SK-N-SH (cell line): ENCODE measurements at regions not wholly inside any gene's neighbourhood (a gene's known extent, or its start where the extent isn't known, plus 50 kb on each side); places are given as distances from the start of the nearest gene placed in this dataset.

Experiments
- CTCF ChIA-PET: fragments of 300-600, 350-600 bp; formaldehyde crosslinking; extraction: SDS; loops from one replicate; lab custom pipeline; 2021; lab: Yijun Ruan, JAX
- POLR2A ChIA-PET: fragments of 350-600 bp; sonication (Branson Sonifier 250); formaldehyde crosslinking; extraction: SDS; loops from one replicate; lab custom pipeline; 2020; ENCODE audit warnings: antibody characterized with exemption, inconsistent platforms; lab: Yijun Ruan, JAX
- DNase-seq: peaks from one replicate; pipeline ENCODE4 v3.0.0; 2012
- H2AFZ ChIP-seq: fragments of 200-600 bp; sonication (generic); 2 replicates; pipeline ENCODE4 v1.8.1; 2016; ENCODE audit warnings: antibody characterized with exemption, mild to moderate bottlenecking, low read depth
- H3F3A ChIP-seq: fragments of 200-600 bp; sonication (generic); replicated peaks from 2 replicates; pipeline ENCODE3; 2016; ENCODE audit warnings: antibody characterized with exemption, mild to moderate bottlenecking; ENCODE audit not compliant: insufficient read depth
- H3K27ac ChIP-seq, 2 experiments: fragments of 200-500 bp in 1 of 2; fragments of 200-600 bp in 1 of 2; sonication (Bioruptor generic) in 1 of 2; sonication (generic), shearing (Covaris generic) in 1 of 2; 2 replicates each; pipeline versions ENCODE4 v1.5.1 to v1.6.1; 2014 to 2016; ENCODE audit warnings: low read depth in 2 of 2, inconsistent platforms in 1 of 2, low read length in 1 of 2, mild to moderate bottlenecking in 1 of 2, mixed read lengths in 1 of 2
- H3K27me3 ChIP-seq: fragments of 200-600 bp; sonication (generic), shearing (Covaris generic); 2 replicates; pipeline ENCODE4 v1.6.1; 2016; ENCODE audit warnings: mixed run types; ENCODE audit not compliant: insufficient read depth
- H3K36me3 ChIP-seq, 2 experiments: fragments of 200-500 bp in 1 of 2; fragments of 200-600 bp in 1 of 2; sonication (Bioruptor generic) in 1 of 2; sonication (generic) in 1 of 2; replicated peaks in 1 of 2; 2 replicates each; pipeline versions ENCODE3 to v1.5.1; 2014 to 2016; ENCODE audit warnings: low read length in 1 of 2, mild to moderate bottlenecking in 1 of 2; ENCODE audit not compliant: insufficient read depth in 2 of 2, control insufficient read depth in 1 of 2
- H3K4me1 ChIP-seq, 2 experiments: fragments of 200-500 bp in 1 of 2; fragments of 200-600 bp in 1 of 2; sonication (Bioruptor generic) in 1 of 2; sonication (generic), shearing (Covaris generic) in 1 of 2; 2 replicates each; pipeline versions ENCODE4 v1.5.1 to v1.6.1; 2014 to 2016; ENCODE audit warnings: low read depth in 1 of 2, low read length in 1 of 2, mixed run types in 1 of 2; ENCODE audit not compliant: insufficient read depth in 2 of 2, control insufficient read depth in 1 of 2
- H3K4me2 ChIP-seq: fragments of 200-600 bp; sonication (generic), shearing (Covaris generic); 2 replicates; pipeline ENCODE4 v1.6.1; 2017; ENCODE audit warnings: mixed run types
- H3K4me3 ChIP-seq, 2 experiments: fragments of 200-500 bp in 1 of 2; fragments of 200-600 bp in 1 of 2; sonication (Bioruptor generic) in 1 of 2; sonication (generic), shearing (Covaris generic) in 1 of 2; 2 replicates each; pipeline versions ENCODE4 v1.5.1 to v1.8.1; 2014 to 2016; ENCODE audit warnings: low read depth in 2 of 2, inconsistent platforms in 1 of 2, low read length in 1 of 2, mild to moderate bottlenecking in 1 of 2, mixed read lengths in 1 of 2, moderate library complexity in 1 of 2
- H3K79me2 ChIP-seq: fragments of 200-600 bp; sonication (generic); 2 replicates; pipeline ENCODE4 v1.8.1; 2017; ENCODE audit warnings: mild to moderate bottlenecking; ENCODE audit not compliant: insufficient read depth
- H3K9ac ChIP-seq: fragments of 200-600 bp; sonication (generic); 2 replicates; pipeline ENCODE4 v1.6.1; 2017; ENCODE audit warnings: mixed run types
- H3K9me2 ChIP-seq: fragments of 200-600 bp; sonication (generic); 2 replicates; pipeline ENCODE4 v1.6.1; 2017; ENCODE audit warnings: mixed run types
- H3K9me3 ChIP-seq: fragments of 200-600 bp; sonication (generic); 2 replicates; pipeline ENCODE4 v1.6.1; 2017; ENCODE audit warnings: mixed run types, mild to moderate bottlenecking, moderate library complexity
- H4K20me1 ChIP-seq: fragments of 200-600 bp; sonication (generic); 2 replicates; pipeline ENCODE4 v1.6.1; 2017; ENCODE audit warnings: mild to moderate bottlenecking, mixed run types; ENCODE audit not compliant: insufficient read depth
- CHD2 ChIP-seq: fragments of 150-350 bp; IDR thresholded peaks from 2 replicates; pipeline ENCODE4 v1.6.1; 2018; ENCODE audit warnings: low read length; ENCODE audit not compliant: partially characterized antibody
- ELF1 ChIP-seq: IDR thresholded peaks from 2 replicates; pipeline ENCODE4 v1.4.0; 2012
- EZH2phosphoT487 ChIP-seq: fragments of 200-600 bp; sonication (generic); IDR thresholded peaks from 2 replicates; pipeline ENCODE4 v1.6.1; 2017; ENCODE audit warnings: low read depth, mixed run types, mild to moderate bottlenecking, antibody characterized with exemption, moderate library complexity, borderline replicate concordance
- FOXM1 ChIP-seq: IDR thresholded peaks from 2 replicates; pipeline ENCODE4 v1.4.0; 2012; ENCODE audit warnings: low read depth, mild to moderate bottlenecking
- GABPA ChIP-seq: IDR thresholded peaks from 2 replicates; pipeline ENCODE4 v1.4.0; 2012; ENCODE audit warnings: low read depth, mild to moderate bottlenecking
- MEF2A ChIP-seq: IDR thresholded peaks from 2 replicates; pipeline ENCODE4 v1.4.0; 2012; ENCODE audit warnings: low read depth, borderline replicate concordance
- NFIC ChIP-seq: IDR thresholded peaks from 2 replicates; pipeline ENCODE4 v1.4.0; 2012; ENCODE audit warnings: borderline replicate concordance
- RAD21 ChIP-seq: IDR thresholded peaks from 2 replicates; pipeline ENCODE4 v1.6.1; 2012; ENCODE audit warnings: mild to moderate bottlenecking, low read length
- RCOR1 ChIP-seq: fragments of 150-350 bp; IDR thresholded peaks from 2 replicates; pipeline ENCODE4 v1.6.1; 2017; ENCODE audit warnings: antibody characterized with exemption, low read length
- RXRA ChIP-seq: IDR thresholded peaks from 2 replicates; pipeline ENCODE4 v1.4.0; 2012; ENCODE audit warnings: low read depth, mild to moderate bottlenecking, borderline replicate concordance
- SIN3A ChIP-seq: IDR thresholded peaks from 2 replicates; pipeline ENCODE4 v1.6.1; 2012; ENCODE audit warnings: low read depth, mild to moderate bottlenecking, low read length, moderate library complexity, borderline replicate concordance
- TAF1 ChIP-seq: IDR thresholded peaks from 2 replicates; pipeline ENCODE4 v1.6.1; 2012; ENCODE audit warnings: low read depth, mild to moderate bottlenecking, low read length, moderate library complexity, borderline replicate concordance
- TEAD4 ChIP-seq: IDR thresholded peaks from 2 replicates; pipeline ENCODE4 v1.4.0; 2012; ENCODE audit warnings: mild to moderate bottlenecking, borderline replicate concordance; ENCODE audit not compliant: insufficient read depth
- YY1 ChIP-seq: IDR thresholded peaks from 2 replicates; pipeline ENCODE4 v1.4.0; 2012; ENCODE audit warnings: low read depth, mild to moderate bottlenecking
- TF ChIP-seq, protein P1 (sequence below): fragments of 200-600 bp; sonication (generic); IDR thresholded peaks from 2 replicates; pipeline ENCODE4 v1.6.1; 2017; ENCODE audit warnings: antibody characterized with exemption, mild to moderate bottlenecking, moderate library complexity
- TF ChIP-seq, protein P2 (sequence below): IDR thresholded peaks from 2 replicates; pipeline ENCODE4 v1.4.0; 2012; ENCODE audit warnings: low read depth
- TF ChIP-seq, protein P3 (sequence below): fragments of 150-350 bp; IDR thresholded peaks from 2 replicates; pipeline ENCODE4 v1.6.1; 2016; ENCODE audit warnings: mild to moderate bottlenecking, low read depth, low read length
- TF ChIP-seq, protein P4 (sequence below): IDR thresholded peaks from 2 replicates; pipeline ENCODE4 v1.4.0; 2012; ENCODE audit warnings: low read depth, borderline replicate concordance
- TF ChIP-seq, protein P5 (sequence below): IDR thresholded peaks from 2 replicates; pipeline ENCODE4 v1.6.1; 2012; ENCODE audit warnings: mild to moderate bottlenecking, low read depth, low read length, moderate library complexity

DNA sequence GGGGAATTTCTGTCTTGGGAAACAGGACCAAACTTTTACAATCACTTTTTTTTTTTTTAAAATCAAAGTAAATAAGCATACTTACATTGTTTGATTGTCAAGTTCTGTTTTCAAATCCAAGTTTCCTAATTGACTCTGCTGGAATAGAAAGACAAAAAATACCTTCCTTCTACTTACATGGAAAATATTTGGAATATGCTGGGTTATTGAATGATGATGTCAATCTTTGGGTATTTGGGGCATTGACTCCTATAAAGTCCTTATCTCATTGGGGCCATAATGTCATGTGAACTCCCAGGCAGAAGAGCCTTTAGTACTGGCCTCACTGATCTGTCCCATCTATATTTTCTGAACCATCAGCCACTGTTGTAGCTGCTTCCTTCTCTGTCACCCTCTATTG is 122.6 kb upstream of the NOX3 start:
- ChIA-PET CTCF (no interaction called here), POLR2A (no interaction called here)
- Histone ChIP-seq H3K9ac (no peak overlapping the region), H3K9me2 (no peaks in the 10 kb centered on the region), H4K20me1 (no peaks in the 10 kb centered on the region), H3K27me3 (no peaks in the 10 kb centered on the region)
- TF ChIP-seq, protein P1, sequence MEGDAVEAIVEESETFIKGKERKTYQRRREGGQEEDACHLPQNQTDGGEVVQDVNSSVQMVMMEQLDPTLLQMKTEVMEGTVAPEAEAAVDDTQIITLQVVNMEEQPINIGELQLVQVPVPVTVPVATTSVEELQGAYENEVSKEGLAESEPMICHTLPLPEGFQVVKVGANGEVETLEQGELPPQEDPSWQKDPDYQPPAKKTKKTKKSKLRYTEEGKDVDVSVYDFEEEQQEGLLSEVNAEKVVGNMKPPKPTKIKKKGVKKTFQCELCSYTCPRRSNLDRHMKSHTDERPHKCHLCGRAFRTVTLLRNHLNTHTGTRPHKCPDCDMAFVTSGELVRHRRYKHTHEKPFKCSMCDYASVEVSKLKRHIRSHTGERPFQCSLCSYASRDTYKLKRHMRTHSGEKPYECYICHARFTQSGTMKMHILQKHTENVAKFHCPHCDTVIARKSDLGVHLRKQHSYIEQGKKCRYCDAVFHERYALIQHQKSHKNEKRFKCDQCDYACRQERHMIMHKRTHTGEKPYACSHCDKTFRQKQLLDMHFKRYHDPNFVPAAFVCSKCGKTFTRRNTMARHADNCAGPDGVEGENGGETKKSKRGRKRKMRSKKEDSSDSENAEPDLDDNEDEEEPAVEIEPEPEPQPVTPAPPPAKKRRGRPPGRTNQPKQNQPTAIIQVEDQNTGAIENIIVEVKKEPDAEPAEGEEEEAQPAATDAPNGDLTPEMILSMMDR, result no peak
- TF ChIP-seq, protein P2, sequence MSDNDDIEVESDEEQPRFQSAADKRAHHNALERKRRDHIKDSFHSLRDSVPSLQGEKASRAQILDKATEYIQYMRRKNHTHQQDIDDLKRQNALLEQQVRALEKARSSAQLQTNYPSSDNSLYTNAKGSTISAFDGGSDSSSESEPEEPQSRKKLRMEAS, result no peak
- TF ChIP-seq, protein P3, sequence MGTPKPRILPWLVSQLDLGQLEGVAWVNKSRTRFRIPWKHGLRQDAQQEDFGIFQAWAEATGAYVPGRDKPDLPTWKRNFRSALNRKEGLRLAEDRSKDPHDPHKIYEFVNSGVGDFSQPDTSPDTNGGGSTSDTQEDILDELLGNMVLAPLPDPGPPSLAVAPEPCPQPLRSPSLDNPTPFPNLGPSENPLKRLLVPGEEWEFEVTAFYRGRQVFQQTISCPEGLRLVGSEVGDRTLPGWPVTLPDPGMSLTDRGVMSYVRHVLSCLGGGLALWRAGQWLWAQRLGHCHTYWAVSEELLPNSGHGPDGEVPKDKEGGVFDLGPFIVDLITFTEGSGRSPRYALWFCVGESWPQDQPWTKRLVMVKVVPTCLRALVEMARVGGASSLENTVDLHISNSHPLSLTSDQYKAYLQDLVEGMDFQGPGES, result no peak
- TF ChIP-seq EZH2phosphoT487 (no peak), CHD2 (no peak), GABPA (no peak), RXRA (no peak), RCOR1 (no peak), SIN3A (no peak), TEAD4 (no peak), TAF1 (no peak), FOXM1 (no peak), YY1 (no peak), ELF1 (no peak), MEF2A (no peak), RAD21 (no peak), NFIC (no peak)
- TF ChIP-seq, protein P4, sequence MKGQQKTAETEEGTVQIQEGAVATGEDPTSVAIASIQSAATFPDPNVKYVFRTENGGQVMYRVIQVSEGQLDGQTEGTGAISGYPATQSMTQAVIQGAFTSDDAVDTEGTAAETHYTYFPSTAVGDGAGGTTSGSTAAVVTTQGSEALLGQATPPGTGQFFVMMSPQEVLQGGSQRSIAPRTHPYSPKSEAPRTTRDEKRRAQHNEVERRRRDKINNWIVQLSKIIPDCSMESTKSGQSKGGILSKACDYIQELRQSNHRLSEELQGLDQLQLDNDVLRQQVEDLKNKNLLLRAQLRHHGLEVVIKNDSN, result no peak
- TF ChIP-seq, protein P5, sequence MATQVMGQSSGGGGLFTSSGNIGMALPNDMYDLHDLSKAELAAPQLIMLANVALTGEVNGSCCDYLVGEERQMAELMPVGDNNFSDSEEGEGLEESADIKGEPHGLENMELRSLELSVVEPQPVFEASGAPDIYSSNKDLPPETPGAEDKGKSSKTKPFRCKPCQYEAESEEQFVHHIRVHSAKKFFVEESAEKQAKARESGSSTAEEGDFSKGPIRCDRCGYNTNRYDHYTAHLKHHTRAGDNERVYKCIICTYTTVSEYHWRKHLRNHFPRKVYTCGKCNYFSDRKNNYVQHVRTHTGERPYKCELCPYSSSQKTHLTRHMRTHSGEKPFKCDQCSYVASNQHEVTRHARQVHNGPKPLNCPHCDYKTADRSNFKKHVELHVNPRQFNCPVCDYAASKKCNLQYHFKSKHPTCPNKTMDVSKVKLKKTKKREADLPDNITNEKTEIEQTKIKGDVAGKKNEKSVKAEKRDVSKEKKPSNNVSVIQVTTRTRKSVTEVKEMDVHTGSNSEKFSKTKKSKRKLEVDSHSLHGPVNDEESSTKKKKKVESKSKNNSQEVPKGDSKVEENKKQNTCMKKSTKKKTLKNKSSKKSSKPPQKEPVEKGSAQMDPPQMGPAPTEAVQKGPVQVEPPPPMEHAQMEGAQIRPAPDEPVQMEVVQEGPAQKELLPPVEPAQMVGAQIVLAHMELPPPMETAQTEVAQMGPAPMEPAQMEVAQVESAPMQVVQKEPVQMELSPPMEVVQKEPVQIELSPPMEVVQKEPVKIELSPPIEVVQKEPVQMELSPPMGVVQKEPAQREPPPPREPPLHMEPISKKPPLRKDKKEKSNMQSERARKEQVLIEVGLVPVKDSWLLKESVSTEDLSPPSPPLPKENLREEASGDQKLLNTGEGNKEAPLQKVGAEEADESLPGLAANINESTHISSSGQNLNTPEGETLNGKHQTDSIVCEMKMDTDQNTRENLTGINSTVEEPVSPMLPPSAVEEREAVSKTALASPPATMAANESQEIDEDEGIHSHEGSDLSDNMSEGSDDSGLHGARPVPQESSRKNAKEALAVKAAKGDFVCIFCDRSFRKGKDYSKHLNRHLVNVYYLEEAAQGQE, result no peak
- TF ChIP-seq, all 33 proteins: peak for 0
- no peaks in the 10 kb centered on the region for H3K4me1 ChIP-seq
- no peak overlapping the region for H3K4me3 ChIP-seq
- no peaks in the 10 kb centered on the region for H3K79me2 ChIP-seq
- no peaks in the 10 kb centered on the region for H3K9me3 ChIP-seq
- H3F3A ChIP-seq, result no peaks in the 10 kb centered on the region
- H3K27ac ChIP-seq, result no peak overlapping the region
- H3K36me3 ChIP-seq, result no peaks in the 10 kb centered on the region
- peak overlapping the region; percentile 5; the same call in 1 of the 2 replicates for H2AFZ ChIP-seq
- H3K4me2 ChIP-seq, result no peak overlapping the region
- DNase-seq, result no peak
